ENCODE measurements at regions not wholly inside any gene's neighbourhood (a gene's known extent, or its start where the extent isn't known, plus 50 kb on each side); places are given as distances from the start of the nearest gene placed in this dataset.

DNA sequence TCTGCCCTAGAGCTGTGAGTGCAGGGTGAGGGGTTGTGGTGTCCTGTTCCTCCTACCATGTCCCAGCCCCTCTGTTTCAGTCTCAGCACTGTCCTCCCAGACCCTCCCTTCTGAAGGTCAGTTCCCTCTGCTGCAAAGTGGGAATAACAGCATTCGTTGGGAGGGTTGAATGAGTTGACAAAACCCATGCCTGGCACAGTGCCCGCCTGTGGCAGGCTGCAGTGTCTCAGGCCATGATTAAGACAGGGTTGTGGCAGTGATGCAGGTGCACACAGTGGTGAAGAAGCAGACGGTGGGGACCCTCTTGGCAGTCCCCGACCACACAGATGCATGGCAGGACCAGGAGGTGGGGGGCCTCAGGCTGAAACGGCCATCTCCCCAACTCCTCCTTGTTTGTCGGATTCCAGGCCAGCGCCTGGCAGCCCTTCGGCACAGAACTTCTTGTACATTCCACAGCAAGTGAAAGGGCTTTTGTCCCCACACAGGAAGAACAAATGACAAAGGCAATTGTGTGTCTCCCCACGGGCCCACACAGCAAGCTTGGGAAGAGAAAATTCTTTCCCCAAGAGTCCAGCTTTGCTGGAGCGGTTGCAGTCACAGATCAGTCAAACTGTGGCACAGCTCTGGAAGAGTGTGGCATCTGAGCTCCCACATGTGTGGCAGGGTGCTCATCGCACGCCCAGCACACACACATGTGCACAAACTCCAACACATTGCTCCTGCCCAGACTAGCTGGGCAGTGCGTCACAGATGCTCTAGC lies 58.1 kb upstream of the EPCAM start:
- TF ChIP-seq, protein P1, sequence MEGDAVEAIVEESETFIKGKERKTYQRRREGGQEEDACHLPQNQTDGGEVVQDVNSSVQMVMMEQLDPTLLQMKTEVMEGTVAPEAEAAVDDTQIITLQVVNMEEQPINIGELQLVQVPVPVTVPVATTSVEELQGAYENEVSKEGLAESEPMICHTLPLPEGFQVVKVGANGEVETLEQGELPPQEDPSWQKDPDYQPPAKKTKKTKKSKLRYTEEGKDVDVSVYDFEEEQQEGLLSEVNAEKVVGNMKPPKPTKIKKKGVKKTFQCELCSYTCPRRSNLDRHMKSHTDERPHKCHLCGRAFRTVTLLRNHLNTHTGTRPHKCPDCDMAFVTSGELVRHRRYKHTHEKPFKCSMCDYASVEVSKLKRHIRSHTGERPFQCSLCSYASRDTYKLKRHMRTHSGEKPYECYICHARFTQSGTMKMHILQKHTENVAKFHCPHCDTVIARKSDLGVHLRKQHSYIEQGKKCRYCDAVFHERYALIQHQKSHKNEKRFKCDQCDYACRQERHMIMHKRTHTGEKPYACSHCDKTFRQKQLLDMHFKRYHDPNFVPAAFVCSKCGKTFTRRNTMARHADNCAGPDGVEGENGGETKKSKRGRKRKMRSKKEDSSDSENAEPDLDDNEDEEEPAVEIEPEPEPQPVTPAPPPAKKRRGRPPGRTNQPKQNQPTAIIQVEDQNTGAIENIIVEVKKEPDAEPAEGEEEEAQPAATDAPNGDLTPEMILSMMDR (IDR thresholded peaks at IDR 0.05): no peak
- TF ChIP-seq POLR2AphosphoS5 (IDR thresholded peaks at IDR 0.05) (peak; percentile 32 to 34), POLR2A (IDR thresholded peaks at IDR 0.05; ENCODE audit: low read depth) (no peak), EP300 (IDR thresholded peaks at IDR 0.05) (no peak)

Measured in esophagus muscularis mucosa (tissue), 4 donors.